ENCODE measurements at regions not wholly inside any gene's neighbourhood (a gene's known extent, or its start where the extent isn't known, plus 50 kb on each side); places are given as distances from the start of the nearest gene placed in this dataset.

- H3K36me3 ChIP-seq (ENCODE audit: control insufficient read depth, insufficient read depth, low read length) = no peaks in the 10 kb centered on the region
- ChIA-PET POLR2A (no interaction called here), CTCF (no interaction called here)
- no peak for TF ChIP-seq CTCF (IDR thresholded peaks at IDR 0.05; ENCODE audit: insufficient read depth, low read depth, low read length)
- DNase-seq (ENCODE audit: low read depth) = no peak
- H3K27me3 ChIP-seq (ENCODE audit: control insufficient read depth, insufficient read depth, low read length) = no peaks in the 10 kb centered on the region
- H3K4me3 ChIP-seq (ENCODE audit: low read depth, low read length) = no peak overlapping the region
These were observed 389.9 kb upstream of the GOT2 start for GRCh38 chr16:59124056-59124455.

- H3K27me3 ChIP-seq (ENCODE audit: control insufficient read depth, insufficient read depth, low read length) = no peaks in the 10 kb centered on the region
- POLR2A ChIA-PET = no interaction called here
- TF ChIP-seq CTCF (IDR thresholded peaks at IDR 0.05; ENCODE audit: insufficient read depth, low read depth, low read length) = no peak
- CTCF ChIA-PET = no interaction called here
- H3K36me3 ChIP-seq (ENCODE audit: control insufficient read depth, insufficient read depth, low read length) = no peaks in the 10 kb centered on the region
- no peak for DNase-seq (ENCODE audit: low read depth)
- no peak overlapping the region for H3K4me3 ChIP-seq (ENCODE audit: low read depth, low read length)
These were observed 389.4 kb upstream of the GOT2 start for GRCh38 chr16:59123479-59123878.

GRCh38 chr16:59122262-59122537, 388.1 kb upstream of the GOT2 start:
- CTCF ChIA-PET = no interaction called here
- DNase-seq (ENCODE audit: low read depth) = no peak
- POLR2A ChIA-PET = no interaction called here
- H3K36me3 ChIP-seq (ENCODE audit: control insufficient read depth, insufficient read depth, low read length) = no peaks in the 10 kb centered on the region
- no peak overlapping the region for H3K4me3 ChIP-seq (ENCODE audit: low read depth, low read length)
- no peaks in the 10 kb centered on the region for H3K27me3 ChIP-seq (ENCODE audit: control insufficient read depth, insufficient read depth, low read length)
- no peak for TF ChIP-seq CTCF (IDR thresholded peaks at IDR 0.05; ENCODE audit: insufficient read depth, low read depth, low read length)

- DNase-seq (ENCODE audit: low read depth) = no peak
- no peaks in the 10 kb centered on the region for H3K27me3 ChIP-seq (ENCODE audit: control insufficient read depth, insufficient read depth, low read length)
- H3K4me3 ChIP-seq (ENCODE audit: low read depth, low read length) = no peak overlapping the region
- POLR2A ChIA-PET = no interaction called here
- CTCF ChIA-PET = no interaction called here
- no peaks in the 10 kb centered on the region for H3K36me3 ChIP-seq (ENCODE audit: control insufficient read depth, insufficient read depth, low read length)
- no peak for TF ChIP-seq CTCF (IDR thresholded peaks at IDR 0.05; ENCODE audit: insufficient read depth, low read depth, low read length)
These were observed 387.5 kb upstream of the GOT2 start for GRCh38 chr16:59121411-59122261.

GRCh38 chr16:59116744-59117143, 382.6 kb upstream of the GOT2 start:
- no peaks in the 10 kb centered on the region for H3K27me3 ChIP-seq (ENCODE audit: control insufficient read depth, insufficient read depth, low read length)
- DNase-seq (ENCODE audit: low read depth) = no peak
- ChIA-PET POLR2A (no interaction called here), CTCF (interaction anchor here (1.4 kb wide), 1 partner anchor 39 kb away, joined by 4 read pairs; no protein-coding TSS in a partner anchor)
- no peak for TF ChIP-seq CTCF (IDR thresholded peaks at IDR 0.05; ENCODE audit: insufficient read depth, low read depth, low read length)
- H3K36me3 ChIP-seq (ENCODE audit: control insufficient read depth, insufficient read depth, low read length) = no peaks in the 10 kb centered on the region
- H3K4me3 ChIP-seq (ENCODE audit: low read depth, low read length) = no peak overlapping the region

Data from BJ (cell line).